ENCODE measurements at regions not wholly inside any gene's neighbourhood (a gene's known extent, or its start where the extent isn't known, plus 50 kb on each side); places are given as distances from the start of the nearest gene placed in this dataset.
"Not testable (repeated sequence)": the region's sequence is repeated elsewhere in the genome, so short reads cannot be mapped to it uniquely, and the experiment has no call there.

DNA sequence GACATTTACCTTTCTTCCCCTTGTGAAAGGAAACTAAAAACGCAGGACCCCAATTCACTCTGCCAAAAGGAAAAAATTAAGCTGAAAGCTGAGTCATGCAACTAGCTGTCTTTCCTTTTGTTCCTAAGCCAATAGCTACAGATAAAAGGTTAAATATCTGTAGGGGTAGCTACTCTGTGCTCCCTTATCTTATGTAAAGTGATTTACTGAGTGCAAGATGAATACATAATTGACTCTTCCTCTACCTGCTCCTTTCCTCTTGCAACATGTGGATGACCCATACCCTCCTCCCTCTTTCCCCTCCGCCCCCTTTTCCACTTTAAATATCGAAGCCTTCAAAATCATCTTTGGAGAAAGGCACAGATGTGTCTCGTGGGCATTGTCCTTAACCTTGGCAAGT is 68.0 kb upstream of the ZNF157 start:
- DNase-seq (ENCODE audit: low spot score): no peak

DNA sequence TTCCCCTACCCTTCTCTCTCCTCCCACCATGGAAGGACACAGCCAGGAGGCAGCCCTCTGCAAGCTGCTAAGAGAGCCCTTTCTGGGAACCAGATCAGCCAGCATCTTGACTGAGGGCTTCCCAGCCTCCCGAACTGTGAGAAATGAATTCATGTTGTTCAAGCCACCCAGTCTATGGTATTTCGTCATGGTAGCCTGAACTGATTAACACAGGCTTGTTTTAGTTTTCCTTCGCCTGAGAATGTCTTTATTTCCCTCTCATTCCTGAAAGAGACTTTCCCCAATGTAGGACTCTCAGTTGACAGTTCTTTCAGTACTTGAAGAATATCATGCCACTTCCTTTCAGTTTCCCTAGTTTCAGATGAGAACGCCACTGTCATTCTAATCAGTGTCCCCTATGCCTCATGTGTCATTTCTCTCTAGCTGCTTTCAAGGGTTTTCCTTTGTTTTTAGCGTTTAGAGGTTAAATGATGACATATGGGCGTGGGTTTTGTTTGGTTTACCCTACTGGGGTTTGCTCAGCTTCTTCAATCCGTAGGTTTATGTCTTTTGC is 63.8 kb upstream of the ZNF157 start:
- not testable (repeated sequence) for DNase-seq (ENCODE audit: low spot score)

DNA sequence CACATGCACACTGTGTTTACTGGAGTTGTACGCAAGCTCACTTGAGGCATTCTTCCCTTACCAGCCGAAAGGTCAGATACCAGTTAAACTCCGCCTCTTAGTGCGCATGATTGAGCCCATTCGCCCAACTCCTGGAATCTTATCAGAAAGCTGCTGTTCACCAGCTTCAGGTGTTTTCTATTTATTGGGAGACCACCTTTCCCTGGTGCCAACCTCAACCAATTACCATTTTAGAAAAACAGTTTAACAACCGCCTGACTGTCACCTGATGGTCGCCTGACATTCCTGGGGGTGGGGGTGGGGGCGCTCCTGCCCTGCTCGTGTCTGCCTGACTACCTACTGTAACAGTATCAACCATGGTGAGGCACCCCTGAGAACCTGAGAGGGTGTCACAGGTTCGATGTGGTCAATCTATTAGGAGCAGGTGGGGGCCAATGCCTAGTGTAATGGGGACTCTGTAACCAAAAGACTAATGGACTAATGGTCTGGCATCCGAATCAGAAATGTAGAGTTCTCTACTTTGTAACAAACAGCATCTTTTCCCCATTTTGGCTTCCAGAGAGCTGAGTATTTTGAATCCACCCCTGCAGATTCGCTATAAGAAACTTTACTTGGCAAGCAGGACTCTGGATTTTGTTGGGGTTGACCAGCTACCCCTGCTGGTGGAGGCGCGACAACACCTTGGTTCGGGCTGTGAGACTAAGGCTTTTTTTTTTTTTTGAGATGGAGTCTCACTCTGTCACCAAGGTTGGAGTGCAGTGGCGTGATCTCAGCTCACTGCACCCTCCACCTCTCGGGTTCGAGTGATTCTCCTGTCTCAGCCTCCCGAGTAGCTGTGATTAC is 58.2 kb upstream of the ZNF157 start:
- peak; percentile 71 for DNase-seq (ENCODE audit: low spot score)

DNA sequence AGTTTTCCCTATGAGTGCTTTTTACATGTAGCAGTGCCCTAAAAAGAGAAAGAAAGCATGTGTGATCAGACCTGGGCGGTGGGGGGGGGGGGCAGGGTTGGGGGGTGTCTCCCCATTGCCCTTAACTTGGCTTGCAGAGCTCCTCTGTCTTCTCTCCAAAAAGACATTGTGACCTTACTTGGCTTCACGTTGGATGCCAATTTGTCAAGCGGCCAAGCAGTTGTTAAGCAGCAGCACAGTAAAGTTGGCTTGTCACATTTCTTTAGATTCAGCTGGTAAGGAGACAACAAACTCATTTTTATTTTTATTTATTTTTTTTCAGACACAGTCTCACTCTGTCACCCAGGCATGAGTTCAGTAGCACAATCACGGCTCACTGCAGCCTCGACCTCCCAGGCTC is 57.3 kb upstream of the ZNF157 start:
- no peak for DNase-seq (ENCODE audit: low spot score)

DNA sequence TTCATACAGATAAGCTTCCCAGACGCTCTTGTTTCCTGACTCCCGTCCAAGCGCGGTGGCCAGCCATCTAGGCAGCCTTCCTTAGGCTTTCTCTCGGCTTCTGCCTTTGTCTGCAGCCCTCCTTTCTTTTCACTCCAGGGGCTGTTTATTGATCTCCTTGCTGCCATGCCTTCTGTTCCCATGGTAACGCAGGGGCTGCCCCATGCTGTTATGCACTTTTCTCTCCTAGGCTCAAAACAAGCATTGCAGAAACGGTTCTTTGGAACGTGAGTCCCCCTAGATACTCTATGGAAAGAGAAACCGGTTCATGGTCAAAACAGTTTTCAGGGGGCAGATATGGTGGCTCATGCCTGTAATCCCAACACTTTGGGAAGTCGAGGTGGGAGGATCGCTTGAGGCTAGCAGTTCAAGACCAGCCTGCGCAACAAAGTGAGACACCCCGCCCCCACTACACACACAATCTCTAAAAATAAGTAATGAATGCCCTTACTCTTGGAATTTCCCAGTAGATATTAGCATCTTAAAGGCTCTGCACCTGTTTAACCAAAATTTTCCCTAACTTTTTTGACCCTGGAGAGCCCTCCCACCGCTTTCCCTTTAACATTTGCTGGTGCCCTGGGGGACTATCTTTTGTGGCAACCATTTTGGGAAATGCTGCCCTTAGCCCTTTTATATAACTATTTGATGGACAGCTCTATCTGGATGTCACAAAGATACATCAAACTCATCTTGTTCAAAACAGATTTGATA is 53.9 kb upstream of the ZNF157 start:
- peak; percentile 15 for DNase-seq (ENCODE audit: low spot score)

All from AG20443 (cell line).